ENCODE measurements at regions not wholly inside any gene's neighbourhood (a gene's known extent, or its start where the extent isn't known, plus 50 kb on each side); places are given as distances from the start of the nearest gene placed in this dataset.

- Mint-ChIP-seq H3K27ac (ENCODE audit: unreplicated experiment) (no peak overlapping the region), H3K9me3 (ENCODE audit: unreplicated experiment) (peaks cover 3% of the 10 kb centered on the region), H3K27me3 (ENCODE audit: low read depth, unreplicated experiment) (no peaks in the 10 kb centered on the region), H3K4me3 (ENCODE audit: unreplicated experiment) (no peak overlapping the region), H3K4me1 (ENCODE audit: low read depth, unreplicated experiment) (peaks cover 12% of the 10 kb centered on the region), H3K36me3 (ENCODE audit: low read depth, unreplicated experiment) (no peaks in the 10 kb centered on the region)
- no peak overlapping the region for H2AFZ ChIP-seq (ENCODE audit: low read depth, low read length)
- no peaks in the 10 kb centered on the region for H3K27me3 ChIP-seq (ENCODE audit: insufficient read depth, low read length)
- H3K4me3 ChIP-seq (ENCODE audit: insufficient read depth, low read depth, low read length) = no peak overlapping the region
- no peaks in the 10 kb centered on the region for H3K4me1 ChIP-seq (ENCODE audit: insufficient read depth, low read length)
- H3K9me3 ChIP-seq (ENCODE audit: insufficient read depth, low read depth, low read length) = no peaks in the 10 kb centered on the region
- no peaks in the 10 kb centered on the region for H3K36me3 ChIP-seq (ENCODE audit: insufficient read depth, low read length)
- H3K79me2 ChIP-seq (ENCODE audit: insufficient read depth, low read length) = no peaks in the 10 kb centered on the region
- no peak overlapping the region for H3K4me2 ChIP-seq (ENCODE audit: low read length)
- H4K20me1 ChIP-seq (ENCODE audit: insufficient read depth, low read length) = no peaks in the 10 kb centered on the region
- H3K27ac ChIP-seq (ENCODE audit: low read depth, low read length) = no peak overlapping the region
- H3K9ac ChIP-seq (ENCODE audit: low read length) = no peak overlapping the region
- FAIRE-seq (no peak), DNase-seq (ENCODE audit: low read depth) (no peak)
- no peak for TF ChIP-seq EZH2 (IDR thresholded peaks at IDR 0.05; ENCODE audit: insufficient read depth, low read length)
- TF ChIP-seq, protein P1, sequence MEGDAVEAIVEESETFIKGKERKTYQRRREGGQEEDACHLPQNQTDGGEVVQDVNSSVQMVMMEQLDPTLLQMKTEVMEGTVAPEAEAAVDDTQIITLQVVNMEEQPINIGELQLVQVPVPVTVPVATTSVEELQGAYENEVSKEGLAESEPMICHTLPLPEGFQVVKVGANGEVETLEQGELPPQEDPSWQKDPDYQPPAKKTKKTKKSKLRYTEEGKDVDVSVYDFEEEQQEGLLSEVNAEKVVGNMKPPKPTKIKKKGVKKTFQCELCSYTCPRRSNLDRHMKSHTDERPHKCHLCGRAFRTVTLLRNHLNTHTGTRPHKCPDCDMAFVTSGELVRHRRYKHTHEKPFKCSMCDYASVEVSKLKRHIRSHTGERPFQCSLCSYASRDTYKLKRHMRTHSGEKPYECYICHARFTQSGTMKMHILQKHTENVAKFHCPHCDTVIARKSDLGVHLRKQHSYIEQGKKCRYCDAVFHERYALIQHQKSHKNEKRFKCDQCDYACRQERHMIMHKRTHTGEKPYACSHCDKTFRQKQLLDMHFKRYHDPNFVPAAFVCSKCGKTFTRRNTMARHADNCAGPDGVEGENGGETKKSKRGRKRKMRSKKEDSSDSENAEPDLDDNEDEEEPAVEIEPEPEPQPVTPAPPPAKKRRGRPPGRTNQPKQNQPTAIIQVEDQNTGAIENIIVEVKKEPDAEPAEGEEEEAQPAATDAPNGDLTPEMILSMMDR (IDR thresholded peaks at IDR 0.05; ENCODE audit: insufficient read depth, low read depth, low read length) = no peak
Observed at GRCh38 chr10:10503772-10504171, 513.9 kb upstream of the CELF2 start.

DNA sequence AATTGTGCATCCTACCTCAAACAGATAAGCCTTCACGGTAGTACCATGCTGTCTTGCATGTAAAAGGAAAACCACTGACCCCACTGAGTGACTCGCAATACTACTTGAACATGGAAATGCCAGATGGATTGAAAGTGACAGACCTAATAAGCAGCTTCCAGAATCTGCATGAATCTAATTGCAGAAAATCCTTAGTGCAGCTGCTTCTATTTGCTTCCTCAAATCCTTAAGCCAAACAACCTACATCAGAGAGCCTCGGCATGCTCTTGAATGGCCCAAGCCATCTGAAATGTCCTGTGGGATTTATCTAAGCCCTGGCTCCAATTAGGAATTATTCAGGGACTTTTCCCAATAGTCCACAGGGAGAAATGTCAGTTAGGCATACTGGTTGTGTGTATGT is 509.5 kb upstream of the CELF2 start:
- H3K4me2 ChIP-seq (ENCODE audit: low read length) = no peak overlapping the region
- H3K27me3 Mint-ChIP-seq (ENCODE audit: low read depth, unreplicated experiment) = no peaks in the 10 kb centered on the region
- no peaks in the 10 kb centered on the region for H3K27me3 ChIP-seq (ENCODE audit: insufficient read depth, low read length)
- H3K9ac ChIP-seq (ENCODE audit: low read length) = no peak overlapping the region
- no peak for TF ChIP-seq EZH2 (IDR thresholded peaks at IDR 0.05; ENCODE audit: insufficient read depth, low read length)
- TF ChIP-seq, protein P1 (IDR thresholded peaks at IDR 0.05; ENCODE audit: insufficient read depth, low read depth, low read length) = no peak
- H2AFZ ChIP-seq (ENCODE audit: low read depth, low read length) = no peak overlapping the region
- H3K4me1 ChIP-seq (ENCODE audit: insufficient read depth, low read length) = no peaks in the 10 kb centered on the region
- DNase-seq (ENCODE audit: low read depth) (no peak), FAIRE-seq (no peak)
- no peak overlapping the region for H3K4me3 ChIP-seq (ENCODE audit: insufficient read depth, low read depth, low read length)
- H3K36me3 Mint-ChIP-seq (ENCODE audit: low read depth, unreplicated experiment) = no peaks in the 10 kb centered on the region
- H3K27ac ChIP-seq (ENCODE audit: low read depth, low read length) = no peak overlapping the region
- H3K4me1 Mint-ChIP-seq (ENCODE audit: low read depth, unreplicated experiment) = no peaks in the 10 kb centered on the region
- no peaks in the 10 kb centered on the region for H3K9me3 Mint-ChIP-seq (ENCODE audit: unreplicated experiment)
- no peaks in the 10 kb centered on the region for H4K20me1 ChIP-seq (ENCODE audit: insufficient read depth, low read length)
- H3K27ac Mint-ChIP-seq (ENCODE audit: unreplicated experiment) = no peak overlapping the region
- no peaks in the 10 kb centered on the region for H3K79me2 ChIP-seq (ENCODE audit: insufficient read depth, low read length)
- no peaks in the 10 kb centered on the region for H3K36me3 ChIP-seq (ENCODE audit: insufficient read depth, low read length)
- H3K9me3 ChIP-seq (ENCODE audit: insufficient read depth, low read depth, low read length) = no peaks in the 10 kb centered on the region
- no peak overlapping the region for H3K4me3 Mint-ChIP-seq (ENCODE audit: unreplicated experiment)

DNA sequence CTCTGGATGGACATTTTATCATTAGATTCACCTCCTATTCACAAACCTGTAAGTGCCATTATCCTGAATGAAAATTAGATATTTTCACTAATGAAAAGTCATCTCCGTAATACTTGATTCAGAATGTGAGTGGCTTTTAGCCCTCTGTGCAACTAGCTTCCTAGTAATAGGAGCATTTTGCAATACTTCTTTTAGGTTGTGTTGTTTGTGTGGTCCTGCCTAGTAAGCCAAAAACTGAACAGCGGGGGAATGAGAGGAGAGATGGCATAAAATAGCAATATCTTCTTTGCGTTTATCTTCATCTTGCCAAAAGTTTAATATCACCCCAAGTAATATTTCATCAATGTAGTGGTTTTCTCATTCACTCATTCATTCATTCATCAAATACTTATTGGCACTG is 507.5 kb upstream of the CELF2 start:
- no peak overlapping the region for H3K4me3 Mint-ChIP-seq (ENCODE audit: unreplicated experiment)

More for the DNA sequence above, 507.5 kb upstream of the CELF2 start:
- Histone ChIP-seq H4K20me1 (ENCODE audit: insufficient read depth, low read length) (no peaks in the 10 kb centered on the region), H3K79me2 (ENCODE audit: insufficient read depth, low read length) (no peaks in the 10 kb centered on the region), H3K27me3 (ENCODE audit: insufficient read depth, low read length) (no peaks in the 10 kb centered on the region), H3K9ac (ENCODE audit: low read length) (no peak overlapping the region), H3K27ac (ENCODE audit: low read depth, low read length) (no peak overlapping the region), H3K9me3 (ENCODE audit: insufficient read depth, low read depth, low read length) (no peaks in the 10 kb centered on the region), H2AFZ (ENCODE audit: low read depth, low read length) (no peak overlapping the region), H3K4me1 (ENCODE audit: insufficient read depth, low read length) (no peaks in the 10 kb centered on the region), H3K36me3 (ENCODE audit: insufficient read depth, low read length) (no peaks in the 10 kb centered on the region), H3K4me2 (ENCODE audit: low read length) (no peak overlapping the region), H3K4me3 (ENCODE audit: insufficient read depth, low read depth, low read length) (no peak overlapping the region)
- H3K9me3 Mint-ChIP-seq (ENCODE audit: unreplicated experiment) = no peaks in the 10 kb centered on the region
- no peaks in the 10 kb centered on the region for H3K4me1 Mint-ChIP-seq (ENCODE audit: low read depth, unreplicated experiment)
- no peak for FAIRE-seq
- no peak overlapping the region for H3K27ac Mint-ChIP-seq (ENCODE audit: unreplicated experiment)
- H3K36me3 Mint-ChIP-seq (ENCODE audit: low read depth, unreplicated experiment) = no peaks in the 10 kb centered on the region
- H3K27me3 Mint-ChIP-seq (ENCODE audit: low read depth, unreplicated experiment) = no peaks in the 10 kb centered on the region
- TF ChIP-seq, protein P1 (IDR thresholded peaks at IDR 0.05; ENCODE audit: insufficient read depth, low read depth, low read length) = no peak
- TF ChIP-seq EZH2 (IDR thresholded peaks at IDR 0.05; ENCODE audit: insufficient read depth, low read length) = no peak
- DNase-seq (ENCODE audit: low read depth) = no peak
